GM23338 (cell line): ENCODE measurements at regions not wholly inside any gene's neighbourhood (a gene's known extent, or its start where the extent isn't known, plus 50 kb on each side); places are given as distances from the start of the nearest gene placed in this dataset.

Experiments used
- ATAC-seq: fragments of 200-7000 bp; cut with Tn5 transposase; 3 replicates; pipeline ENCODE4 v1.9.1; 2020
- DNase-seq: peaks from one replicate; pipeline ENCODE4 v3.0.0-alpha.2; 2015; ENCODE audit warnings: low spot score
- H2AFZ ChIP-seq: fragments of 200-600 bp; sonication (generic); 2 replicates; pipeline ENCODE4 v1.8.0; 2016; ENCODE audit warnings: antibody characterized with exemption, mild to moderate bottlenecking, moderate library complexity
- H3F3A ChIP-seq: fragments of 200-600 bp; sonication (generic); replicated peaks from 2 replicates; pipeline ENCODE4 v1.8.0; 2017; ENCODE audit warnings: antibody characterized with exemption, mixed run types, low read depth
- H3K27ac ChIP-seq: fragments of 200-600 bp; sonication (generic); 2 replicates; pipeline ENCODE4 v1.6.1; 2016; ENCODE audit warnings: low read depth
- H3K27me3 ChIP-seq: fragments of 200-600 bp; sonication (generic); 2 replicates; pipeline ENCODE4 v1.8.0; 2016; ENCODE audit warnings: mild to moderate bottlenecking, mixed run types, moderate library complexity; ENCODE audit not compliant: insufficient read depth
- H3K36me3 ChIP-seq: fragments of 200-600 bp; sonication (generic); 2 replicates; pipeline ENCODE4 v1.8.0; 2016; ENCODE audit warnings: mild to moderate bottlenecking; ENCODE audit not compliant: insufficient read depth
- H3K4me1 ChIP-seq: fragments of 200-600 bp; sonication (generic); 2 replicates; pipeline ENCODE4 v1.8.0; 2016; ENCODE audit warnings: mild to moderate bottlenecking, moderate library complexity; ENCODE audit not compliant: insufficient read depth
- H3K4me2 ChIP-seq: fragments of 200-600 bp; sonication (generic); 2 replicates; pipeline ENCODE4 v1.7.1; 2017; ENCODE audit warnings: mixed run types
- H3K4me3 ChIP-seq: fragments of 200-600 bp; sonication (generic); 2 replicates; pipeline ENCODE4 v1.6.1; 2016; ENCODE audit warnings: mixed run types
- H3K79me2 ChIP-seq: fragments of 200-600 bp; sonication (generic); replicated peaks from 2 replicates; pipeline ENCODE4 v1.8.0; 2017; ENCODE audit warnings: mild to moderate bottlenecking; ENCODE audit not compliant: insufficient read depth
- H3K9me2 ChIP-seq: fragments of 200-600 bp; sonication (generic); 2 replicates; pipeline ENCODE4 v1.8.0; 2017; ENCODE audit not compliant: insufficient read depth
- H4K20me1 ChIP-seq: fragments of 200-600 bp; sonication (generic); replicated peaks from 2 replicates; pipeline ENCODE4 v1.8.0; 2017; ENCODE audit warnings: mild to moderate bottlenecking; ENCODE audit not compliant: insufficient read depth
- H3K27ac Mint-ChIP-seq: 2 replicates; pipeline ENCODE4 v1.8.0; 2020; ENCODE audit warnings: inconsistent platforms, mild to moderate bottlenecking, moderate library complexity, mixed read lengths
- H3K27me3 Mint-ChIP-seq: 3 replicates; pipeline ENCODE4 v1.8.0; 2022; ENCODE audit warnings: low read depth, mild to moderate bottlenecking, moderate library complexity, mixed read lengths, inconsistent platforms; ENCODE audit not compliant: insufficient read depth, poor library complexity
- H3K36me3 Mint-ChIP-seq: 3 replicates; pipeline ENCODE4 v1.8.0; 2021; ENCODE audit warnings: low read depth, mild to moderate bottlenecking, inconsistent platforms, moderate library complexity, mixed read lengths
- H3K4me1 Mint-ChIP-seq: 3 replicates; pipeline ENCODE4 v1.8.0; 2020; ENCODE audit warnings: mild to moderate bottlenecking, inconsistent platforms, mixed read lengths
- H3K4me3 Mint-ChIP-seq: 3 replicates; pipeline ENCODE4 v1.8.0; 2021; ENCODE audit warnings: moderate library complexity, mild to moderate bottlenecking, inconsistent platforms, mixed read lengths
- H3K9me3 Mint-ChIP-seq: 3 replicates; pipeline ENCODE4 v1.8.0; 2020; ENCODE audit warnings: moderate library complexity, mild to moderate bottlenecking, inconsistent platforms, mixed read lengths
- CREB1 ChIP-seq: fragments of 250-450 bp; sonication (Bioruptor Pico); IDR thresholded peaks from 2 replicates; pipeline ENCODE4 v1.5.0; 2020; ENCODE audit warnings: low read depth, mild to moderate bottlenecking, moderate library complexity
- CTCF ChIP-seq, 2 experiments: fragments of 200-600 bp in 1 of 2; sonication (generic) in 1 of 2; conservative IDR thresholded peaks; 2 replicates each; pipeline versions ENCODE4 v1.5.1 to v1.6.1; 2016 to 2017; ENCODE audit warnings: antibody characterized with exemption in 2 of 2, low read depth in 2 of 2, mild to moderate bottlenecking in 2 of 2, moderate library complexity in 1 of 2
- EZH2 ChIP-seq: fragments of 200-600 bp; sonication (generic); IDR thresholded peaks from one replicate; pipeline ENCODE4 v1.8.0; 2017; ENCODE audit warnings: antibody characterized with exemption, mild to moderate bottlenecking, low read depth; ENCODE audit not compliant: unreplicated experiment
- EZH2phosphoT487 ChIP-seq: fragments of 200-600 bp; sonication (generic); IDR thresholded peaks from one replicate; pipeline ENCODE4 v1.8.1; 2018; ENCODE audit warnings: antibody characterized with exemption; ENCODE audit not compliant: unreplicated experiment
- JUNB ChIP-seq: IDR thresholded peaks from one replicate; pipeline ENCODE4 v1.6.1; 2016; ENCODE audit warnings: antibody characterized with exemption; ENCODE audit not compliant: unreplicated experiment
- POLR2AphosphoS5 ChIP-seq: IDR thresholded peaks from 2 replicates; pipeline ENCODE4 v1.6.1; 2016; ENCODE audit warnings: antibody characterized with exemption, low read depth
- STAT1 ChIP-seq: IDR thresholded peaks from one replicate; pipeline ENCODE4 v1.6.1; 2016; ENCODE audit warnings: antibody characterized with exemption; ENCODE audit not compliant: unreplicated experiment
- ZNF114 ChIP-seq: fragments of 250-450 bp; sonication (Bioruptor Pico); IDR thresholded peaks from 2 replicates; pipeline ENCODE4 v1.5.0; 2020; ENCODE audit warnings: mild to moderate bottlenecking, moderate library complexity
- ZNF331 ChIP-seq: fragments of 250-450 bp; sonication (Bioruptor Pico); IDR thresholded peaks from 2 replicates; pipeline ENCODE4 v1.5.0; 2020; ENCODE audit warnings: low read depth, mild to moderate bottlenecking, moderate library complexity
- ZNF462 ChIP-seq: fragments of 250-450 bp; sonication (Bioruptor Pico); IDR thresholded peaks from 2 replicates; pipeline ENCODE4 v1.5.0; 2020; ENCODE audit warnings: mild to moderate bottlenecking, moderate library complexity
- TF ChIP-seq, protein P1 (sequence below): IDR thresholded peaks from 2 replicates; pipeline ENCODE4 v1.6.1; 2016; ENCODE audit warnings: antibody characterized with exemption

DNA sequence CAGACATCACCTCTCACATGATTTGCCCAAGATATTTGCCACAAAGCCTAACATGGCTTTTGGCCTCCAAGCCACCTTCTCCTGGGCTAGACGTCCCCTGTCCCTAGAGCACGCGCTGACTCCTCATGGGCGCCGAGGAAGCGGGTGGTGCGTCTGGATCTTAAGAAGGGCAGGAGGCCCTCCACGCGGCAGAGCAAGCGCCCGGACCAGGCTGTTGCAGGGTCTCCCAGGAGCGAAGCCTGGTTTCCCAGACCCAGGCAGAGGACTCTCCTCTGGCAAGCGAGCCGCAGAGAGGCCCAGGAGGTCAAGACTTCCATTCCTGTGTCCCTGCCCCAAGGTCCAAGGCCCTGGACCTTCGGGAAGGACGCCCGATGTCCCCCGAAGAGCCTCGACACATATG, 101.7 kb upstream of the TTC34 start:
- peaks cover 31% of the 10 kb centered on the region for H3K36me3 Mint-ChIP-seq
- peaks cover 13% of the 10 kb centered on the region for H3K27me3 Mint-ChIP-seq
- H3K4me3 Mint-ChIP-seq: no peak overlapping the region
- H3F3A ChIP-seq: no peaks in the 10 kb centered on the region
- no peaks in the 10 kb centered on the region for H3K36me3 ChIP-seq
- no peak overlapping the region for H3K4me2 ChIP-seq
- no peaks in the 10 kb centered on the region for H3K9me2 ChIP-seq
- H4K20me1 ChIP-seq: no peaks in the 10 kb centered on the region
- ATAC-seq (no peak), DNase-seq (no peak)
- no peaks in the 10 kb centered on the region for H3K4me1 Mint-ChIP-seq
- H3K4me1 ChIP-seq: no peaks in the 10 kb centered on the region
- H2AFZ ChIP-seq: no peak overlapping the region
- H3K27ac ChIP-seq: no peak overlapping the region
- H3K27ac Mint-ChIP-seq: no peak overlapping the region
- H3K79me2 ChIP-seq: no peaks in the 10 kb centered on the region
- no peak overlapping the region for H3K4me3 ChIP-seq
- peaks cover 81% of the 10 kb centered on the region for H3K9me3 Mint-ChIP-seq
- TF ChIP-seq JUNB (no peak), ZNF114 (CRISPR knock-in tag) (no peak), EZH2 (no peak), CREB1 (CRISPR knock-in tag) (no peak)
- no peaks in the 10 kb centered on the region for H3K27me3 ChIP-seq

DNA sequence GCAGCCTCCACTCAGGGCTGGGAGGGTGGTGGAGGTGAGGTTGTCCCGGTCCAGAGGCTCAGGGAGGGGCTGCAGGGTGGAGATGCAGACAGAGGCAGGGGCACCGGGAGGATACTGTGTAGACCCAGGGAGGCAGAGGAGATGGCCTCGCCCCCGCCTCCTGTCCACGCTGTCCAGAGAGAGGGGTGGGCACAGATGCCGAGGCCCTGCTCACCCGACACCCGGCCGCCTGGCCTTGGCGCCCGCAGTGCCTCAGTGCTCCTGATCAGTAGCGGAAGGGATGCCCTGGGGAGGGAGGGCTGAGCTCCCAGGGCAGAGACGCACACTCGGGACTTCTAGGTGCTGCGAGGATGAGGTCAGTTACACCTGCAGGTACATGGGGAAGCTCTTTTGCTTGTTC, 102.7 kb upstream of the TTC34 start:
- Histone ChIP-seq H3K4me3 (no peak overlapping the region), H3K79me2 (no peaks in the 10 kb centered on the region), H3K36me3 (no peaks in the 10 kb centered on the region), H4K20me1 (no peaks in the 10 kb centered on the region), H3K4me2 (no peak overlapping the region), H2AFZ (no peak overlapping the region), H3F3A (no peaks in the 10 kb centered on the region), H3K27ac (no peak overlapping the region), H3K4me1 (no peaks in the 10 kb centered on the region), H3K9me2 (no peaks in the 10 kb centered on the region), H3K27me3 (no peaks in the 10 kb centered on the region)
- no peak for DNase-seq
- no peak for ATAC-seq
- Mint-ChIP-seq H3K9me3 (peaks cover 80% of the 10 kb centered on the region), H3K27ac (no peak overlapping the region), H3K4me1 (no peaks in the 10 kb centered on the region), H3K36me3 (peaks cover 28% of the 10 kb centered on the region), H3K4me3 (no peak overlapping the region), H3K27me3 (peaks cover 10% of the 10 kb centered on the region)
- TF ChIP-seq POLR2AphosphoS5 (no peak), CREB1 (CRISPR knock-in tag) (no peak), ZNF331 (no peak), CTCF (conservative IDR thresholded peaks at IDR 0.05; ENCODE audit: low read depth in 2 of 2) (no peak), EZH2 (no peak), ZNF114 (CRISPR knock-in tag) (no peak), JUNB (no peak), STAT1 (no peak), EZH2phosphoT487 (no peak), ZNF462 (CRISPR knock-in tag) (no peak)
- TF ChIP-seq, protein P1, sequence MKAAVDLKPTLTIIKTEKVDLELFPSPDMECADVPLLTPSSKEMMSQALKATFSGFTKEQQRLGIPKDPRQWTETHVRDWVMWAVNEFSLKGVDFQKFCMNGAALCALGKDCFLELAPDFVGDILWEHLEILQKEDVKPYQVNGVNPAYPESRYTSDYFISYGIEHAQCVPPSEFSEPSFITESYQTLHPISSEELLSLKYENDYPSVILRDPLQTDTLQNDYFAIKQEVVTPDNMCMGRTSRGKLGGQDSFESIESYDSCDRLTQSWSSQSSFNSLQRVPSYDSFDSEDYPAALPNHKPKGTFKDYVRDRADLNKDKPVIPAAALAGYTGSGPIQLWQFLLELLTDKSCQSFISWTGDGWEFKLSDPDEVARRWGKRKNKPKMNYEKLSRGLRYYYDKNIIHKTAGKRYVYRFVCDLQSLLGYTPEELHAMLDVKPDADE: no peak
